Stimulated activated CD4-positive, alpha-beta T cell treated with anti-CD3 and anti-CD28 coated beads, Interleukin-12 subunit alpha, Interleukin-12 subunit beta, amount 100 ng/mL, for 4 hours (primary cell): ENCODE measurements at regions not wholly inside any gene's neighbourhood (a gene's known extent, or its start where the extent isn't known, plus 50 kb on each side); places are given as distances from the start of the nearest gene placed in this dataset.

Experiments used
- DNase-seq: peaks from one replicate; pipeline ENCODE4 v3.0.0-alpha.2; 2020

DNA sequence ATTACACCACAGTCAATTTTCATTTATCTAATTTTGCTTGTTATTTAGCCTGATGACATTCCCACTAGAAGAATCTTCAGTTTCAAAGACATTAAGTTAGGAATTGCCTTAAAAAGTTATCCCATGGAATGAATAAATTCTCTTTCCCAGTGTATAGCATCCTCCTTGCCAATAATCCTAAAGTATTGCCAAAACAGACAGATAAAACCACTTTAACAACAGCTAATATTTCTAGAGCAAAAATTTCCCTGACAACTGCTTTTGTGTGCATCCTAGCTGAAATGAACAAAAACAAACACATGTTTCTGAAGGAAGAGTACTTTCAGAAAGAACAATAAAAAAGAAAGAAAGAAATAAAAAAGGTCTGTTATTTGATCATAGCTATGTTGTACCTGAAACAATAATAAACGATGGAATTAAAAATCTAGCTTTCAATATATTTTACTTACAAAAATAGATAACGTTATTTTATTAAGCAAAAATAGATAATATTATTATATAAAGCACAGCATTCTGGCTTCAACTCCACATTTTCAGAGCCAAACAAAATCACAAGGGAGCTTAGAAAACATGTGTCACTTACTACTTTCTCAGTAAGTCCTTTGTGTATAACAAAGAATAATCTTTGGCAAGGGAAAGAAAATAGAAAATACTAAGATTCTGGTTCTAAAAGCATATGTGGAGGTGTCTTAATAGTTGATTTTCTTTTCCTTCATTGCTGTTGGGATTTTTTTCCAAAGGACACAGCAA is 939.0 kb upstream of the CRIM1 start:
- no peak for DNase-seq

DNA sequence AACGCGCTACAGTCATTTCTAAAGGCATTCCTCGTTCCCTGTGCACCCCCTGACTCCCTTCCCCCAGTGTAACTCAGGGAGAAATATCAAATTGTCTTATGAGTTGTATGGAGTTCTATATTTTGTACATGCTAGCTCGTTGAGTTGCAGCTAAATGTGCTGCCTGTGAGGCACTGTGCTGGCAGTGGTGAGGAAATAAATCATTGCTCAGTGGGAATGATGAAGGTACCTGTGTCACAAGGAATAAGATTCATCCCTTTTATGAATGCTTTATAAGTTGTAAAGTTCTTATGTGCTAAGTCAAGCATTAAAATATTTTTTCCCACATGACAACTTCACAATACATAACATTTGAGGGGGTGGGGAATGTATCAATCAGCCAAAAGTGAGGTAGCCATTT is 939.6 kb upstream of the CRIM1 start:
- no peak for DNase-seq

DNA sequence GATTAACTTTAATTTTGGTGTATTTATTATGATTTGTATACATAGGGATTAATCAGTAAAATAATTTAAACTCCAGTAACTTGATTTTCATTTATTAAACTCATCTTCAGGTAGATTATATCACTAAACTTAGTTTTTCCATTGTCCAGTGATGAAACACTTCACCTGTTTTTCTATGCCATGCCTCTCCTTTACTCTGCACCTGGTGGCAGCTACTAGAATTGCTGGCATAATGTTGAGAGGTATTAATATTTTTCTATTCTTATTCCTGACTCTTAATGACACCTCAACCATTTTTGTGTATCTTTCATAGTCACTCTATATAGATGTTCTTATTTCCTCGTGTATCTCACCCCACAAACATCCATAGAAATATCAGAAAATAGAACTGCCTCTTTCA is 940.3 kb upstream of the CRIM1 start:
- no peak for DNase-seq

DNA sequence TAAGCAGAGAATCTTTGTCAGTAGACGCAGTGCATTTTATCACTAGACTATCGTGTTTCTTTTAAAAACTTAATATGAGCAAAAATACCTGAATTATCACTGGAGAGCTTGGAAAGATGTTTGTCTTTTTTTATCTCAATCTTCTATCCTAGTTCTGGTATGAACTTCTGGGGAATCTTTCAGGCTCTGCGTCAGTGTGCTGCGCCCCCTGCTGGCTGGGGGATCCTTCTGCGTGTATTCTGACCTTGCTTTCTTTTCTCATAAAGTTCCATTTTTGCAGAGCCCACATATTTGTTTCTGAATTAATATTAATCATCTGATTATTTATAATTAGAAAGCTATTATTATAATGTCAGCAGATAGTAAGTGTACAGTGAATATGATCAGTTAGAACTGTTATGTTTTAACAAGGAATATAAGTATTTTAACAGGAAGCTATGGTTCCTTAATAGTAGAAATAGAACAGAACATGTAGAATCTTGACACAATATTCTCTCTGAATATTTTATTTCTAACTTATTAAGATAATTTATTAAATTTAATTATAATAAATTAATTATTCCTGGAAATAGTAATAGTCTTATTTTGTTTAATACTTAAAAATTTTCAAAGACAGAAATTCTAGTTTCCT is 945.0 kb upstream of the CRIM1 start:
- DNase-seq, result peak; percentile 27

DNA sequence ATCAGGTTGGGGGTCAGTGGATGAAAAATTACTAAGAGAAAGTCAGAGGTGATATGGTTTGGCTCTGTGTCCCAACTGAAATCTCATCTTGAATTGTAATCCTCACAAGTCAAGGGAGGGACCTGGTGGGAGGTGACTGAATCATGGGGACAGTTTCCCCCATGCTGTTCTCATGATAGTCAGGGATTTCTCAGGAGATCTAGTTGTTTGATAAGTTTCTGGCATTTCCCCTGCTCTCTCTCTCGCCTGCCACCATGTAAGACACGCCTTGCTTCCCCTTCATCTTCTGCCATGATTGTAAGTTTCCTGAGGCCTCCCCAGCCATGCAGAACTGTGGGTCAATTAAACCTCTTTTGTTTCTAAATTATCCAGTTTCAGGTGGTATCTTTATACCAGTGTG is 945.8 kb upstream of the CRIM1 start:
- DNase-seq, result no peak

DNA sequence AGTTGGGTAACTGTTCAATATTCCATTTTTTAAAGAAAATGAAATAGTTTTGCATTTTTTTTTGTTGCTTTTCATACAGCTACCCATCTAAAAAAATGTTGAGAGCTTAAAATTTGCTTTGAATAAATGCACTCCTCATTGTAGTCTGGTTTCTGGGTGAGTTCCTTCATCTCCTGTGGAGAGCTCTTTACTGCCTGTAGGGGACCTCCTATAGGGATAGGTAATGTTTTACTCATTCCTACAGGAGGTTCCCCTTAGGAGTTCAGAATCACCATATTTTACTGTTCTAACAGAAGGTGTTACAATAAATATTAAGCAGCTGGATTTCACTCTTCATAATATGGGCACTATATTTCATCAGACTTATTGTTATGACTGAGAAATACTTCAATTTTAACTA is 947.3 kb upstream of the CRIM1 start:
- no peak for DNase-seq

DNA sequence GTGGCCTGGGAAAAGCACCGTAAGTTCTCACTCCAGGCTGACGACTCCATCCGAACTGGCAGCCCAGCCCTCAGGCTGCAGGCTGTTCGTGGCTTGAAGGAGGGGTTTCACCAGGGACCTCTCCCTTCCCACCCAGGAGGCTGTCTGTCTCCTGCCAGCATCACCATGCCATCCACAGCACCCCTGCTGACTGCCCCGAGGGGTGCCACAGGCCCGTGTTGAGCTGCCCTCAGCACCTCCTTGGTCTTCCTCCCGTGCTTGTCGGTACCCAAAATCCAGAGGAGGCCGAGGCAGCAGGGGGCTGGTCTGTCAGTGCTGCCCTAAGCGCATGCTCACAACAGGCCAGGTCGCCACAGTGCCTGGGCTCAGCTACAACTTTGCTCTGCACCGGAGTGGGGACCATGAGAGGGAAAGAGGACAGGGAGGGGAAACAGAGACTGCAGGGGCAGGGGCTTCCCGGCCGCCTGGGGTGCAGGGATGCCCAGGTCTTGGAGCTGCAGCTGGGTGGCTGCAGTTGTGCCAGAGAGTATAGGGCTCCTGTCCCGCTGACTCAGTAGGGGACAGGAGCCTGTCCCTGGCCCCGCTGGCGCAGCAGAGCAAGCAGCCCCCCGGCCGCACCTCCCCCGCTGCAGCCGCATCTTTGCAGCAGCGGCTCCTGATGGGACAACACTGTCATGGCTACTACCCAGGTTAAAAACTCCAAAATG is 963.7 kb upstream of the CRIM1 start:
- no peak for DNase-seq

DNA sequence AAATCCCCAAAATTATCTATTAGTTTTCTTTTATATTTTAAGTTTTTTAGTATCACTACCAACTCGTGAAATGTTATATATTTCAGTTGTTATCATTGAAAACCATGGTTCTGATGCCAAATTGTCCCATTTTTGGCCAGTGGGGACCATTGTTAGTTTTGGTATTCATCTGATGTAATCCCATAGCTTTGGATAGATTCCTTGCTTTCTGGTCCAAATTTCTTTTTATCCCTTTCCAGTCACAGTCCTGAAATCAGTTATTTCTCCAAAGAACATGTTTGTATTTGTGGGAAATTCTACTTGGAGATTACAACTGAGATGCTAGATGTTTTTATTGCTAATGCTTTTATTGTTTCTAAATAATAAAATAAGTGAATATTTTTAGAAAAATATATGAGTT is 976.8 kb upstream of the CRIM1 start:
- no peak for DNase-seq

DNA sequence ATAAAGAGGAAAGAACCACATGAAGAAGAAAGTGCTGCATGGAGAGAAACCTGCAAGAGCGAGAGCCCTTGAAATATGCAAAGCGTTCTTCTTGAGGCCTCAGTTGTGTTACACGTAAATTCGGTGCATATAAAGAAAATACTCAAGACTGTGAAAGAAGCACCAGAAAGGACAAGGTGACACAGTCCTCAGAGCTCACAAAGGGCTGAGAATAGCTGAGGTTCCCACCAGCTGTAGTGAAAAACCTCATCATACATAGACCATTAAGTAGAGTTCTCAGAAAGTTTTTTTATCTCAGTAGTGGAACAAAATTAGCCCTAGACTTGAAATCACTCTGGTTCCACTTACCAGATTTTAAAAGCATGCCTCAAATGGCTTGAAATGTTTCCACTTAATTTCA is 980.7 kb upstream of the CRIM1 start:
- no peak for DNase-seq

DNA sequence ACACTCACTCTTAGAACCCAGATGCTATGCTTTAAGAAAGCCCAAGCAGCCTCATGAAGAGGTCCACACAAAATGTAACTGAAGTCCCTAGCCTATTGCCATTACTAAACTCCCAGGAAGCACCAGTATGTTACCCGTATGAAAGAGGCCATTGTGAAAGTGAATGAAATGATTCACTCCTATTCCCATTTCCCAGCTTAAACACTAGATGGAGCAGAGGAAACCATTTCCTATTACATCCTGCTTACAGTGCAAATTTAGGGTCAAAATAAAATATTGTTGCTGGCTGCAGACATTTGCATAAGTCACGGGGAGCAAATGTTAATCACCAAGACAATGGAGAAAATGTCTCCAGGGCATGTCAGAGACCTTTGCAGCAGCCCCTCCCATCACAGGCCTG is 989.7 kb upstream of the CRIM1 start:
- DNase-seq, result no peak

DNA sequence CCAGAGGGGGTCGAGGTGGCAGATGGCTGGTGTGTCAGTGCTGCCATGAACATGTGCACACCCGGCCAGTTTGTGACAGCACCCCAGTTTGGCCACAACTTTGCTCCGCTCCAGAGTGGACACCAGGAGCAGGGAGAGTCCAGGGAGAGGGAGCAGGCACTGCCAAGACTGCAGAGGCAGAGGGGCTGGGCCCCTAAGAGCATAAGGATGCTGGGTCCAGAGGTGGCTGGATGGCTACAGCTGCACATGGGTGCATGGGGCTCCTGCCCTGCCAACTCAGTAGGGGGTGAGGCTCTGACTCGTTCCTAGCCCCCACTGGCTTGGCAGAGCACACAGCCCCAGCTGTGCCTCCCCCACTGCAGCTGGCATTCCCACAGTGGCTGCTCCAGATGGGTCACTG is 999.2 kb upstream of the CRIM1 start:
- no peak for DNase-seq

DNA sequence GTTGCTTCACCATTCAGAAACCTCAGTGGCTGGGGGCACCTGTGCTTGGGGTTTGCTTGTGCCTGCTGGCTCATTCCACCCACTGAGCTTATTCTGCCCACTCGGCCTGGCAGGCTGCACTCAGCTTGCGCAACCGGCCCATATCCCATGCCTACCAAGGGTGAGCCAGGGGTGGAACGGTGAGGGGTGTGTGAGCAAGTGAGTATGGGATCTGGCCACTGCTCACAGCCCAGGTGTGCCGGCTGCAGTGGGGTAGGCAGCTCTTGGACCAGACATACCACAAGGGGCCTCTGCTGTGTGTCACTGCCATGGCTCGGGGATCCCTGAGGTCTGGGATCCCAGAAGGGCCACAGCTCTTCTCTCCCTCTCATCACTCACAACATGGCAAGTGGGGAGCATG is 1000.5 kb upstream of the CRIM1 start:
- DNase-seq, result no peak

DNA sequence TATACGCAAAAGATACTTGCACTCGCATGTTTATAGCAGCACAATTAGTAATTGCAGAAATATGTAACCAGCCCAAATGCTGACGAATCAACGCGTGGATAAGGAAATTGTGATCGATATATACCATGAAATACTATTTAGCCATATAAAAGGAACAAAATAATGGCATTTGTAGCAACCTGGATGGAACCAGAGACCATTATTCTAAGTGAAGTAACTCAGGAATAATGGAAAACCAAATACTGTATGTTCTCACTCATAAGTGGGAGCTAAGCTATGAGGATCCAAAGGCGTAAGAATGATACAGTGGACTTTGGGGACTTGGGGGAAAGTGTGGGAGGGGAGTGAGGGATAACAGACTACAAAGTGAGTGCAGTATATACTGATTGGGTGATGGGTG is 1008.0 kb upstream of the CRIM1 start:
- no peak for DNase-seq

DNA sequence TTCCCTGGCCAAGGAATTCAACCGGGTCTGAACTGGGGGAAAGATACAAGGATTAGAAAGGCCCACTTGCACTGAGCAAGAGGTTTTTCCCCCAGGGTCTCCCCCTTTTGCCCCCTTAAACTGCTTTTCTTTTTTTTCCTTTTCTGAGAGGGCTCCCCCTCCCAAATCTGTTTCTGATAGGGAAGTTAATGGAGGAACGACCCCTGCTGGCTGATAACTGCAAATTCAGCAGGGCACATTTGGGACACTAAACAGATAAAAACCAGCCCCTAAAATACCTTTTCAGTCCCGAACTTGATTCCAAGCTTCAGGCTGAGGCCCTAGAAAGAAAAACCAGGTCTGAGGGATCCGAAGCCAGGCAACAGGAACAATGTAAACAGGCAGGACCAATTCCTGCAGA is 1012.4 kb upstream of the CRIM1 start:
- no peak for DNase-seq

DNA sequence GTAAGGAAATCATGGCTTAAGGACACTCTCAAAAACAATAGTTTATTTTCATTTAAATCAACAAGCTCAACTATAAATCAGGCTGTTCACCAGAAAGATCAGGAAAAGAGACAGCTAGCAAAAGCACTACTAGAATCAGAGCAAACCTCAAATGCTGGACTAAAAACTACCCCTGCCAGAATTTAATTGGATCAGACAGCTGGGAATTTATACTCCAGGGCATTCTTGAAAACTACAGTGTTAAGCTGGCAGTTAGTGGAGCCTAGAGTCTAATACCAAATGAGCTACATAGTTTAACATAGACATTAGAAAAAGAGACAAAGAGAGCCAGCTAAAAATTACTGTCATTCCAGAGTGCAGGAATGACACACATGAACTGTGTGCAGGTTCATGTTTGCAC is 1016.4 kb upstream of the CRIM1 start:
- no peak for DNase-seq

DNA sequence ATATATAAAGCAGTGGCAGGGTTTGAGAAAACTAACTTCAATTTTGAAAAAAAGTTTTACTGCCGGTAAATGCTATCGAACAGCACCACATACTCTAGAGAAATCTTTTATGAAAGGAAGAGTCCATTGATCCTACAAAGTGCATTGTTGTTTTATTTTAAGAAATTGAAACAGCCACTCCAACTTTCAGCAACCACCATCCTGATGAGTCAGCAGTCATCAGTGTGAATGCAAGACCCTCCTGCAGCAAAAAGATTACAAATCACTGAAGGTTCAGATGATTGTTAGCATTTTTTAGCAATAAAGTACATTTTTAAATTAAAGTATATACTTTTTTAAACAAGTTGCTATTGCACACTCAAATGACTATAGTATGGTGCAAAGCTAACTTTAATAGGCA is 1017.7 kb upstream of the CRIM1 start:
- no peak for DNase-seq

DNA sequence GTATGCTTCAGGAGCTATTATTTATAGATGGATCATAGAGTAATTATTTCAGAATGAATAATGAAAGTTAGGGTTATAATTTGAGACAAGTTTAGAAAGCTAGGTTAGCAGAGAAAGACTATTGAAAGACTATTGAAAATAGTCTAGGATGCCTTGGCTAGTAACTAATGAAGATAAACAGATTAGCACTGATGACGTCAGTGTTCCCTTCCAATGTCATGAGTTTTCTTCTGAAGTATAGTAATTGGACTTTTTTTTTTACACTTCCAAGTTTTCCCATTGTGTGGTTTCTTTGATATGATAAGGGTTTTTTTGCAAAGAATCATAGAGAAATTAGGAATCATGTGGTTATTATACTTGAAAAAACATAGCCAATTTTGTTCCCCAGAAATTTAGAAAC is 1041.5 kb upstream of the CRIM1 start:
- DNase-seq, result no peak

DNA sequence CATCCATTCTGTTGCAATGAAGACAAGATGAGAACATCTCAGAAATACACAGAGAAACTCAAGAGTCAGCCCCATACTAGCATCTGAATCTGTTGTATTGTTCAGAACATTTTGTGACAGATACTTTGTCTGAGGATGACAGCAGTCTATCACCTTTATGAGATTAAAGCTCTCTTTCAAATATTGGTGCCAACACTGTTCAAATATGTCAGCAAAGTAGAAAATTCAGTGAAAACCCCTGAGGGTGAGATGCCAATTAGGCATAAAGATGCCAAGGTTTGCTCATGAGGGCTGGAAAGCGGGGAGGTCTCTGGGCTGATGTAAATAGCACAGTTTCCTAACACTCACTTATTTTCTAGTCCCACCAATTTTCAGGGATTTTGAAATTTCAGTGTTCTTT is 1054.2 kb upstream of the CRIM1 start:
- DNase-seq, result no peak

DNA sequence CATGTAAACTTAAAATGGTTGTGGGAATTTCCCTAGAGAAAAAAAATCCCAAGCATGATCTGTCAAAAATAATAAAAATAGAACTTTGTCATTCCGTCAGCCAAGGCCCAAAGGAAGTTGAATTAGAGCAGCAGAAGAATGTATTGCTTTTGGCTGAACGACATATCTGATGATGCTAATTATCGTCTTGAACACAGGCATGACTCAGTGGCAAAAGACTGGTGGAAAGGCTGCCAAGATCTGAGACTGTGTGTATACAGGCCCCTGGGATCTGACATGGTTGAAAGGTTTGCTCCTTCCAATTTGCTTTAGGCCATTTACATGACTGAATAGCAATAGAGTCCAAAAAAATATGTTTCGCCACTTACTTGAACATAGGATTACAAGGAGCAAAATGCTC is 1057.1 kb upstream of the CRIM1 start:
- no peak for DNase-seq

DNA sequence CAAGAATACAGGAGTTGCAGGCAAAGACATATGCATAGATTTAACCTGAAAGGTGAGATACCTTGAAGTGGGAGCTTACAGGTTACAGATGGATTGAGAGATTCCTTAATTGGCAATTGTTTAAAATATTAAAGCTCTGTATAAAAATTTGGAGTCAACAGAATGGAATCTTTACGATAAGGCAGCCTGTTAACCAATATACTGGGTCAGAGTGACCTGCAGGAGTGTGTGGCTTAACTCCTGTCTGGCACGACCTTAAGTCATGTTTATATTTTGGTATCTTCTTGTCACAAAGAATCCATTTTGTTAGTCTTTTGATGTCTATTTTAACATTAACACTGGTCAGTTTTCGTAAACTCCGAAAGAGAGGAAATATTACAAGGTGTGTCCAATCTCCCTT is 1058.2 kb upstream of the CRIM1 start:
- no peak for DNase-seq

DNA sequence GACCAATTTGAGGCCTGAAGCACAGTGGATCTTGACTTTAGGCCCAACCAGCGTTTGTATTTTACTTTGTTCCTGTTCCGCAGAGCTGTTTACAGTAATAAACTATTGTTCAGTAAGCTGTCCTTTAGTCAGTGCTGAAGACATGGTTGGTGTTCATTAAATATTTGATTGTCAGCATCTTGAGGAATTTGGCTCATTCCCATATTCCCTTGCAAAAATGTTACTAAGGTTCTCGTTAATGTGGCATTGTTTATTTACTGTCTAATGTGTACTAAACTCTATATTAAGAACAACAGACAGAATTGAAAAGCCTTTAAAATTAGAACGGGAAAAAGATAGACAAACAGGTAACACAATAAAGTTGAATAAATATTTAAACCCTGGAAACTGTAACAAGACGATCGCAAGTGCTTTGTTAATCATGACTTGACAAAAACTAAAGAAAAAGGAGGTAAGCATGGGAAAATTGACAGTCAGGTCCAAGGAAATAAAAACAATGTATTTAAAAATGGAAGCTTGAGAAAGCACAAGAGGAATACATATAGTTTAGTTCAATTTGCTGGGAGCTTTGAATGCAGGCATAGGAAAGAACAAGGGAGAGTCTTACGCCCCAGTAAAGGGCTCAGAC is 1060.8 kb upstream of the CRIM1 start:
- DNase-seq, result no peak

DNA sequence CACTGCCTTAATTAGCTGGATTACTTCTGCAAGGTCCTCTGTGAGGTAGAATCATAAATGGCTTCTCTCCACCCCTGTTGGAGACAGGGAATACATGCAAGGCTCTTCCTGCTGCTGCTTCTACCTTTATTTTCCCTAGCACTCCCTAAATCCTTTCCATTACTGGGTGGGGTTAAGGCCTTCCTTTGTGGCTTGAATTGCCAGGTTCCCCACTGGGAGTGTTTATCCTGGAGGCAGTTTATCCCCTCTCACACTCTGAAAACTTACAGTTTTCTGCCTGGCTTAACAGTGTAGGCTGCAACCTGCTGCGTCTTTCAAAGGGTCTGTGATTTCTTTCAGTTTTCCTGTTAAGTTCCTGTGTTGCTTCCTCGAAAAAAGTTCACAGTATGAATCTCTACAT is 1062.3 kb upstream of the CRIM1 start:
- DNase-seq, result no peak

DNA sequence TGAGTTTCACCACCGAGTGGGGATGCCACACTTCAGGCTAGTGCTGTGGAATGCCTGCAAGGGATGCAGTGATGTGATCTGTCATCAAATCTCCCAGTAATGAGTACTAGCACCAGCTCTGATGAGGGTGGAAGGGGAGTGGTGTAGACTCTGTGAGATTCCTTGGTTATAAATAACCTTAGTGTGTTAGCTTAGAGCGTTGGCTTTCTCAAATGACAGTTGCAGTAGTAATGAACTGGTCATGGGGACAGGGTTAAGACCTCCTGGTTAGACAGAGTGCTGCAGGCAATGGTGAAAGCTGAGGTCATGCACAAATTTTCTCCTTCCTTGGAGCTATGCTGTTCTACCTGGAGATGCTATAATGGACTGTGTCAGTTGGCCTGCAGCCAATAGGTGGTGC is 1063.4 kb upstream of the CRIM1 start:
- DNase-seq, result no peak

DNA sequence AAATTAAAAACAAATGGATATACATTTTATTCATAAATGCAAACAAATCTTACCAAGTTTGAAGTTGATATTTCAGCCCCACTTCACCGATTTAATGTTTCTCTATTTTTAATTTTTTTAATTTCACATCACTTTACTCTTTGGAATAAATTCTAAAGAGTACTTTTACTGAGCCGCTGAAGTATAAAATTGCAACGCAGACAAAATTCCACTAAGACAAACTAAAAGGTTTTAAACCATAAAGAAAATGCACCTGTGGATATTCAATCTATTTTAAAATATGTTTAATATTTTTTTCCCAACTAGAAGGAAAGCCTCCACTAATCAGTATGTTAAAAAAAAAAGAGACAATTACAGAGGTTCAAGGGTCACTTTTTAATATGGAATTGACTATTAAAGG is 1073.9 kb upstream of the CRIM1 start:
- no peak for DNase-seq
